ENCODE measurements at regions not wholly inside any gene's neighbourhood (a gene's known extent, or its start where the extent isn't known, plus 50 kb on each side); places are given as distances from the start of the nearest gene placed in this dataset.

GRCh38 chr18:25454270-25454659 is 102.3 kb upstream of the ZNF521 start:
- no peak for DNase-seq
- no peaks in the 10 kb centered on the region for H3K27me3 ChIP-seq
- H3K36me3 ChIP-seq: no peaks in the 10 kb centered on the region
- no peaks in the 10 kb centered on the region for H3K9me3 ChIP-seq (replicated peaks)
- H3K27ac ChIP-seq: no peak overlapping the region
- no peak overlapping the region for H3K4me3 ChIP-seq
- 0 out of 2 replicates have a peak, but pooled peaks cover 2% of the 10 kb centered on the region for H3K4me1 ChIP-seq

- no peak for DNase-seq
Measured at GRCh38 chr18:25453556-25454269, 101.7 kb upstream of the ZNF521 start.

GRCh38 chr18:25451077-25451658 is 99.2 kb upstream of the ZNF521 start:
- no peaks in the 10 kb centered on the region for H3K36me3 ChIP-seq

More at GRCh38 chr18:25453556-25454269, 101.7 kb upstream of the ZNF521 start:
- H3K27me3 ChIP-seq: no peaks in the 10 kb centered on the region
- H3K27ac ChIP-seq: no peak overlapping the region
- H3K4me3 ChIP-seq: no peak overlapping the region
- no peaks in the 10 kb centered on the region for H3K9me3 ChIP-seq (replicated peaks)
- no peaks in the 10 kb centered on the region for H3K36me3 ChIP-seq
- H3K4me1 ChIP-seq: 0 out of 2 replicates have a peak, but pooled peaks cover 2% of the 10 kb centered on the region

GRCh38 chr18:25449046-25449445 is 97.1 kb upstream of the ZNF521 start:
- Histone ChIP-seq H3K4me3 (no peak overlapping the region), H3K4me1 (no peaks in the 10 kb centered on the region), H3K9me3 (replicated peaks) (no peaks in the 10 kb centered on the region), H3K27me3 (no peaks in the 10 kb centered on the region), H3K36me3 (no peaks in the 10 kb centered on the region), H3K27ac (no peak overlapping the region)
- no peak for DNase-seq

More at GRCh38 chr18:25451077-25451658, 99.2 kb upstream of the ZNF521 start:
- Histone ChIP-seq H3K9me3 (replicated peaks) (no peaks in the 10 kb centered on the region), H3K4me3 (no peak overlapping the region), H3K27ac (no peak overlapping the region), H3K4me1 (no peaks in the 10 kb centered on the region), H3K27me3 (no peaks in the 10 kb centered on the region)
- DNase-seq: no peak

- no peak overlapping the region for H3K4me3 ChIP-seq
- no peaks in the 10 kb centered on the region for H3K27me3 ChIP-seq
- H3K27ac ChIP-seq: no peak overlapping the region
- H3K4me1 ChIP-seq: no peaks in the 10 kb centered on the region
- H3K36me3 ChIP-seq: no peaks in the 10 kb centered on the region
- DNase-seq: no peak
- H3K9me3 ChIP-seq (replicated peaks): no peaks in the 10 kb centered on the region
Measured at GRCh38 chr18:25446972-25447371, 95.0 kb upstream of the ZNF521 start.

- no peaks in the 10 kb centered on the region for H3K4me1 ChIP-seq
- no peaks in the 10 kb centered on the region for H3K27me3 ChIP-seq
- H3K27ac ChIP-seq: no peak overlapping the region
- no peak overlapping the region for H3K4me3 ChIP-seq
- no peaks in the 10 kb centered on the region for H3K9me3 ChIP-seq (replicated peaks)
- H3K36me3 ChIP-seq: no peaks in the 10 kb centered on the region
- DNase-seq: no peak
Measured at GRCh38 chr18:25445430-25445829, 93.5 kb upstream of the ZNF521 start.

GRCh38 chr18:25443776-25444175 is 91.8 kb upstream of the ZNF521 start:
- no peak for DNase-seq
- Histone ChIP-seq H3K4me1 (no peaks in the 10 kb centered on the region), H3K9me3 (replicated peaks) (no peaks in the 10 kb centered on the region), H3K27me3 (no peaks in the 10 kb centered on the region), H3K27ac (no peak overlapping the region), H3K36me3 (no peaks in the 10 kb centered on the region), H3K4me3 (no peak overlapping the region)

- Histone ChIP-seq H3K4me1 (peaks cover 16% of the 10 kb centered on the region), H3K4me3 (no peak overlapping the region), H3K27ac (peak overlapping the region; percentile 55), H3K36me3 (no peaks in the 10 kb centered on the region), H3K27me3 (no peaks in the 10 kb centered on the region), H3K9me3 (replicated peaks) (no peaks in the 10 kb centered on the region)
- DNase-seq: peak; percentile 33 to 69
Measured at GRCh38 chr18:25435149-25435782, 83.3 kb upstream of the ZNF521 start.

- H3K4me3 ChIP-seq: no peak overlapping the region
- peak in 1 of 2 experiments; percentile 6 for DNase-seq
- H3K9me3 ChIP-seq (replicated peaks): no peaks in the 10 kb centered on the region
- H3K27me3 ChIP-seq: no peaks in the 10 kb centered on the region
- peak overlapping the region; percentile 55 for H3K27ac ChIP-seq
- H3K4me1 ChIP-seq: peaks cover 16% of the 10 kb centered on the region
- H3K36me3 ChIP-seq: no peaks in the 10 kb centered on the region
Measured at GRCh38 chr18:25434745-25435144, 82.8 kb upstream of the ZNF521 start.

- Histone ChIP-seq H3K27me3 (no peaks in the 10 kb centered on the region), H3K9me3 (replicated peaks) (no peaks in the 10 kb centered on the region), H3K4me3 (no peak overlapping the region), H3K27ac (no peak overlapping the region), H3K36me3 (no peaks in the 10 kb centered on the region), H3K4me1 (peaks cover 16% of the 10 kb centered on the region)
- DNase-seq: no peak
Measured at GRCh38 chr18:25433590-25433989, 81.6 kb upstream of the ZNF521 start.

- Histone ChIP-seq H3K27ac (no peak overlapping the region), H3K27me3 (no peaks in the 10 kb centered on the region), H3K4me3 (no peak overlapping the region), H3K9me3 (replicated peaks) (no peaks in the 10 kb centered on the region), H3K4me1 (no peaks in the 10 kb centered on the region), H3K36me3 (no peaks in the 10 kb centered on the region)
- no peak for DNase-seq
Measured at GRCh38 chr18:25425024-25425423, 73.1 kb upstream of the ZNF521 start.

- no peaks in the 10 kb centered on the region for H3K36me3 ChIP-seq
- H3K9me3 ChIP-seq (replicated peaks): no peaks in the 10 kb centered on the region
- no peak overlapping the region for H3K27ac ChIP-seq
- no peak overlapping the region for H3K4me3 ChIP-seq
- no peaks in the 10 kb centered on the region for H3K27me3 ChIP-seq
- no peak for DNase-seq
- no peaks in the 10 kb centered on the region for H3K4me1 ChIP-seq
Measured at GRCh38 chr18:25423760-25424159, 71.8 kb upstream of the ZNF521 start.

- H3K36me3 ChIP-seq: no peaks in the 10 kb centered on the region
- no peaks in the 10 kb centered on the region for H3K27me3 ChIP-seq
- H3K4me3 ChIP-seq: no peak overlapping the region
- no peak for DNase-seq
- no peak overlapping the region for H3K27ac ChIP-seq
- no peaks in the 10 kb centered on the region for H3K9me3 ChIP-seq (replicated peaks)
- H3K4me1 ChIP-seq: no peaks in the 10 kb centered on the region
Measured at GRCh38 chr18:25423267-25423666, 71.3 kb upstream of the ZNF521 start.

- Histone ChIP-seq H3K36me3 (no peaks in the 10 kb centered on the region), H3K27me3 (no peaks in the 10 kb centered on the region), H3K4me1 (no peaks in the 10 kb centered on the region), H3K27ac (no peak overlapping the region), H3K9me3 (replicated peaks) (no peaks in the 10 kb centered on the region), H3K4me3 (no peak overlapping the region)
- no peak for DNase-seq
Measured at GRCh38 chr18:25422230-25422629, 70.3 kb upstream of the ZNF521 start.

GRCh38 chr18:25420077-25420825 is 68.3 kb upstream of the ZNF521 start:
- Histone ChIP-seq H3K27ac (no peak overlapping the region), H3K36me3 (no peaks in the 10 kb centered on the region), H3K27me3 (no peaks in the 10 kb centered on the region), H3K9me3 (replicated peaks) (no peaks in the 10 kb centered on the region), H3K4me1 (no peaks in the 10 kb centered on the region), H3K4me3 (no peak overlapping the region)
- peak; percentile 3 to 5 for DNase-seq

Data from SJCRH30 (cell line).